HL-60/S4 (cell line): ENCODE measurements at regions not wholly inside any gene's neighbourhood (a gene's known extent, or its start where the extent isn't known, plus 50 kb on each side); places are given as distances from the start of the nearest gene placed in this dataset.

ENCODE experiments used
- in situ Hi-C: fragments of 300-500 bp; cut with MboI; formaldehyde crosslinking; loops from 2 replicates; pipeline ENCODE4 v1.14.3; 2022; ENCODE audit warnings: low sequenced_read_pairs

- in situ Hi-C loops: no loop called here
These were observed 49.8 kb upstream of the NFE2L3 start for GRCh38 chr7:26102176-26102575.
